GM23248 (cell line): ENCODE measurements at regions not wholly inside any gene's neighbourhood (a gene's known extent, or its start where the extent isn't known, plus 50 kb on each side); places are given as distances from the start of the nearest gene placed in this dataset.

Experiments
- DNase-seq: peaks from one replicate; pipeline ENCODE4 v3.0.0-alpha.2; 2015
- H2AFZ ChIP-seq: fragments of 200-600 bp; sonication (generic); 2 replicates; pipeline ENCODE4 v1.6.1; 2016; ENCODE audit warnings: antibody characterized with exemption
- H3F3A ChIP-seq: fragments of 200-600 bp; sonication (generic); 2 replicates; pipeline ENCODE4 v1.6.1; 2016; ENCODE audit warnings: mild to moderate bottlenecking, antibody characterized with exemption, mixed run types; ENCODE audit not compliant: insufficient read depth
- H3K27ac ChIP-seq: fragments of 200-600 bp; sonication (generic); 2 replicates; pipeline ENCODE4 v1.5.1; 2016; ENCODE audit warnings: mild to moderate bottlenecking
- H3K27me3 ChIP-seq: fragments of 200-600 bp; sonication (generic); replicated peaks from 2 replicates; pipeline ENCODE4 v1.6.1; 2016; ENCODE audit warnings: mild to moderate bottlenecking; ENCODE audit not compliant: insufficient read depth
- H3K36me3 ChIP-seq: fragments of 200-600 bp; sonication (generic); 2 replicates; pipeline ENCODE4 v1.6.1; 2016; ENCODE audit warnings: low read depth, mild to moderate bottlenecking
- H3K4me1 ChIP-seq: fragments of 200-600 bp; sonication (generic); 2 replicates; pipeline ENCODE4 v1.6.1; 2016; ENCODE audit warnings: mild to moderate bottlenecking; ENCODE audit not compliant: insufficient read depth
- H3K4me2 ChIP-seq: fragments of 200-600 bp; sonication (generic); one replicate; pipeline ENCODE4 v1.6.1; 2016; ENCODE audit warnings: mild to moderate bottlenecking; ENCODE audit not compliant: unreplicated experiment
- H3K4me3 ChIP-seq: fragments of 200-600 bp; sonication (generic); 2 replicates; pipeline ENCODE4 v1.5.1; 2016; ENCODE audit warnings: mild to moderate bottlenecking
- H3K79me2 ChIP-seq: fragments of 200-600 bp; sonication (generic); 2 replicates; pipeline ENCODE4 v1.6.1; 2016; ENCODE audit warnings: mild to moderate bottlenecking; ENCODE audit not compliant: insufficient read depth
- H3K9ac ChIP-seq: fragments of 200-600 bp; sonication (generic); 2 replicates; pipeline ENCODE4 v1.6.1; 2016; ENCODE audit warnings: mild to moderate bottlenecking
- H3K9me2 ChIP-seq: fragments of 200-600 bp; sonication (generic); 2 replicates; pipeline ENCODE4 v1.6.1; 2016; ENCODE audit warnings: mixed run types, mild to moderate bottlenecking, moderate library complexity; ENCODE audit not compliant: insufficient read depth
- H3K9me3 ChIP-seq: fragments of 200-600 bp; sonication (generic); one replicate; pipeline ENCODE4 v1.6.1; 2017; ENCODE audit warnings: low read depth
- H4K20me1 ChIP-seq: fragments of 200-600 bp; sonication (generic); 2 replicates; pipeline ENCODE4 v1.6.0; 2016; ENCODE audit not compliant: insufficient read depth
- EZH2 ChIP-seq: fragments of 200-600 bp; sonication (generic); IDR thresholded peaks from 2 replicates; pipeline ENCODE4 v1.6.1; 2018; ENCODE audit warnings: antibody characterized with exemption, mild to moderate bottlenecking; ENCODE audit not compliant: insufficient read depth, poor library complexity, severe bottlenecking
- EZH2phosphoT487 ChIP-seq: fragments of 200-600 bp; sonication (generic); IDR thresholded peaks from 2 replicates; pipeline ENCODE4 v1.6.1; 2018; ENCODE audit warnings: antibody characterized with exemption, moderate library complexity, mild to moderate bottlenecking, low read depth; ENCODE audit not compliant: insufficient read depth
- WGBS, 2 experiments: methylation state at CpG; one replicate each; pipeline ENCODE4 v1.1.6; 2015 to 2017; ENCODE audit warnings: low lambda C conversion rate in 2 of 2, low coverage in 1 of 2; ENCODE audit errors: missing lambda C conversion rate in 2 of 2; 5-methylcytosine and 5-hydroxymethylcytosine counted together
- in situ Hi-C: fragments of 300-500 bp; cut with MboI; formaldehyde crosslinking; loops from 2 replicates; pipeline ENCODE4 v1.15.0; 2020

GRCh38 chr9:79900754-79901153, 329.0 kb downstream of the TLE4 start:
- H3K4me1 ChIP-seq, result no peaks in the 10 kb centered on the region
- H3K36me3 ChIP-seq, result no peaks in the 10 kb centered on the region
- TF ChIP-seq EZH2, result no peak
- TF ChIP-seq EZH2phosphoT487, result no peak
- WGBS, 2 experiments, result 13 to 31% methylated on average over 1 of the region's 1 CpG
- no peak overlapping the region for H3K9ac ChIP-seq
- no peak overlapping the region for H2AFZ ChIP-seq
- H3K4me3 ChIP-seq, result no peak overlapping the region
- H3K4me2 ChIP-seq, result no peak overlapping the region
- no peaks in the 10 kb centered on the region for H3K9me2 ChIP-seq
- in situ Hi-C loops, result no loop called here
- no peaks in the 10 kb centered on the region; the same call in 1 of the 2 replicates for H3K27me3 ChIP-seq
- no peaks in the 10 kb centered on the region for H3K79me2 ChIP-seq
- DNase-seq, result no peak
- H3F3A ChIP-seq, result no peaks in the 10 kb centered on the region
- no peak overlapping the region for H3K27ac ChIP-seq
- H4K20me1 ChIP-seq, result no peaks in the 10 kb centered on the region
- no peaks in the 10 kb centered on the region for H3K9me3 ChIP-seq

GRCh38 chr9:79896390-79896980, 324.7 kb downstream of the TLE4 start:
- Histone ChIP-seq H3K4me3 (no peak overlapping the region), H3K27me3 (no peaks in the 10 kb centered on the region), H2AFZ (no peak overlapping the region), H3K27ac (no peak overlapping the region), H3F3A (no peaks in the 10 kb centered on the region), H3K79me2 (no peaks in the 10 kb centered on the region), H4K20me1 (no peaks in the 10 kb centered on the region), H3K4me1 (no peaks in the 10 kb centered on the region), H3K9me2 (no peaks in the 10 kb centered on the region), H3K4me2 (no peak overlapping the region), H3K9ac (no peak overlapping the region), H3K9me3 (no peaks in the 10 kb centered on the region), H3K36me3 (no peaks in the 10 kb centered on the region)
- DNase-seq, result no peak
- no peak for TF ChIP-seq EZH2
- no peak for TF ChIP-seq EZH2phosphoT487
- WGBS, 2 experiments, result 49 to 52% methylated on average over 6 of the region's 6 CpGs
- in situ Hi-C loops, result no loop called here

- in situ Hi-C loops, result no loop called here
- 45 to 50% methylated on average over 6 of the region's 6 CpGs for WGBS, 2 experiments
- Histone ChIP-seq H3K27me3 (no peaks in the 10 kb centered on the region), H3K36me3 (no peaks in the 10 kb centered on the region), H3K79me2 (no peaks in the 10 kb centered on the region), H3K9me2 (no peaks in the 10 kb centered on the region), H3K4me3 (no peak overlapping the region), H2AFZ (no peak overlapping the region), H3K4me1 (no peaks in the 10 kb centered on the region), H3K9ac (no peak overlapping the region), H4K20me1 (no peaks in the 10 kb centered on the region), H3K9me3 (no peaks in the 10 kb centered on the region), H3K4me2 (no peak overlapping the region), H3F3A (no peaks in the 10 kb centered on the region), H3K27ac (no peak overlapping the region)
- DNase-seq, result no peak
- TF ChIP-seq EZH2, result no peak
- TF ChIP-seq EZH2phosphoT487, result no peak
Observed at GRCh38 chr9:79895232-79895631, 323.5 kb downstream of the TLE4 start.

- TF ChIP-seq EZH2 (no peak), EZH2phosphoT487 (no peak)
- H3K9ac ChIP-seq, result no peak overlapping the region
- no peak overlapping the region for H2AFZ ChIP-seq
- H3K36me3 ChIP-seq, result no peaks in the 10 kb centered on the region
- no peaks in the 10 kb centered on the region for H3K4me1 ChIP-seq
- no peaks in the 10 kb centered on the region for H3K9me2 ChIP-seq
- H3K9me3 ChIP-seq, result no peaks in the 10 kb centered on the region
- H3K27me3 ChIP-seq, result 0 out of 2 replicates have a peak, but pooled peaks cover 5% of the 10 kb centered on the region
- no peaks in the 10 kb centered on the region for H4K20me1 ChIP-seq
- no peak for DNase-seq
- no peak overlapping the region for H3K4me3 ChIP-seq
- in situ Hi-C loops, result no loop called here
- H3K79me2 ChIP-seq, result no peaks in the 10 kb centered on the region
- no peaks in the 10 kb centered on the region for H3F3A ChIP-seq
- H3K4me2 ChIP-seq, result no peak overlapping the region
- no peak overlapping the region for H3K27ac ChIP-seq
Observed at GRCh38 chr9:79889369-79889768, 317.6 kb downstream of the TLE4 start.
